ENCODE measurements at regions not wholly inside any gene's neighbourhood (a gene's known extent, or its start where the extent isn't known, plus 50 kb on each side); places are given as distances from the start of the nearest gene placed in this dataset.

DNA sequence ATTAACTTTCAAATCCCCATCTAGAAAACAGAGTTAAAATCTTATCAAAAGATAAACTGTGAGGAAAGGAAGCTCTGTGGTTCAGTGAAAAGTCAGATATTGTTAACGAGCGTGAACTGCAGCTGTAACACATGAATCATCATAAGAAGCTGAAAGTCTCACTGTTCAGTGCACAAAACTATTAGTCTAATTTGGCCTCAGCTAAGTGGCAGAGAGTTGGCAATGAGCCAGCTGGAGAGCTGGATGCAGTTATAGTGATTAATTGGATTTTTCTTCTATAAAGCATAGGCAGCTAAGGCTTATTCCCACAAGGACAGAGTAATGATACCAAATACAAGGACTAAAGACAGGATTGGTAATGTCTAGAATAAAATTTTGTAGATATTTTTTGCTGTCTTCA is 101.1 kb upstream of the ABCB5 start:
- no peak overlapping the region for H3K27ac ChIP-seq (ENCODE audit: low read depth, low read length)
- H3K9me3 Mint-ChIP-seq = no peaks in the 10 kb centered on the region
- H3K4me1 Mint-ChIP-seq = peaks cover 2% of the 10 kb centered on the region
- no peak for DNase-seq
- no peaks in the 10 kb centered on the region for H3K36me3 ChIP-seq (ENCODE audit: control insufficient read depth, insufficient read depth, low read length)
- no peaks in the 10 kb centered on the region for H3K27me3 Mint-ChIP-seq (ENCODE audit: insufficient read depth)
- H3K4me3 Mint-ChIP-seq = no peak overlapping the region
- WGBS, 2 experiments (ENCODE audit: insufficient coverage in 1 of 2, insufficient read length in 1 of 2) = 92 to 94% methylated on average over 2 of the region's 2 CpGs
- TF ChIP-seq, protein P1, sequence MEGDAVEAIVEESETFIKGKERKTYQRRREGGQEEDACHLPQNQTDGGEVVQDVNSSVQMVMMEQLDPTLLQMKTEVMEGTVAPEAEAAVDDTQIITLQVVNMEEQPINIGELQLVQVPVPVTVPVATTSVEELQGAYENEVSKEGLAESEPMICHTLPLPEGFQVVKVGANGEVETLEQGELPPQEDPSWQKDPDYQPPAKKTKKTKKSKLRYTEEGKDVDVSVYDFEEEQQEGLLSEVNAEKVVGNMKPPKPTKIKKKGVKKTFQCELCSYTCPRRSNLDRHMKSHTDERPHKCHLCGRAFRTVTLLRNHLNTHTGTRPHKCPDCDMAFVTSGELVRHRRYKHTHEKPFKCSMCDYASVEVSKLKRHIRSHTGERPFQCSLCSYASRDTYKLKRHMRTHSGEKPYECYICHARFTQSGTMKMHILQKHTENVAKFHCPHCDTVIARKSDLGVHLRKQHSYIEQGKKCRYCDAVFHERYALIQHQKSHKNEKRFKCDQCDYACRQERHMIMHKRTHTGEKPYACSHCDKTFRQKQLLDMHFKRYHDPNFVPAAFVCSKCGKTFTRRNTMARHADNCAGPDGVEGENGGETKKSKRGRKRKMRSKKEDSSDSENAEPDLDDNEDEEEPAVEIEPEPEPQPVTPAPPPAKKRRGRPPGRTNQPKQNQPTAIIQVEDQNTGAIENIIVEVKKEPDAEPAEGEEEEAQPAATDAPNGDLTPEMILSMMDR (conservative IDR thresholded peaks at IDR 0.05) = no peak
- no peaks in the 10 kb centered on the region for H3K36me3 Mint-ChIP-seq (ENCODE audit: low read depth)
- no peak overlapping the region for H3K9ac ChIP-seq (ENCODE audit: extremely low read depth, low read length, poor library complexity, severe bottlenecking)
- no peaks in the 10 kb centered on the region for H3K27me3 ChIP-seq (ENCODE audit: control insufficient read depth, insufficient read depth, low read length, poor library complexity, severe bottlenecking)
- H3K4me1 ChIP-seq (ENCODE audit: control insufficient read depth, insufficient read depth, low read length) = no peaks in the 10 kb centered on the region
- no peak overlapping the region for H3K4me3 ChIP-seq (ENCODE audit: low read length)
- H3K27ac Mint-ChIP-seq = no peak overlapping the region
- no peaks in the 10 kb centered on the region for H3K9me3 ChIP-seq (ENCODE audit: control insufficient read depth, low read length)

DNA sequence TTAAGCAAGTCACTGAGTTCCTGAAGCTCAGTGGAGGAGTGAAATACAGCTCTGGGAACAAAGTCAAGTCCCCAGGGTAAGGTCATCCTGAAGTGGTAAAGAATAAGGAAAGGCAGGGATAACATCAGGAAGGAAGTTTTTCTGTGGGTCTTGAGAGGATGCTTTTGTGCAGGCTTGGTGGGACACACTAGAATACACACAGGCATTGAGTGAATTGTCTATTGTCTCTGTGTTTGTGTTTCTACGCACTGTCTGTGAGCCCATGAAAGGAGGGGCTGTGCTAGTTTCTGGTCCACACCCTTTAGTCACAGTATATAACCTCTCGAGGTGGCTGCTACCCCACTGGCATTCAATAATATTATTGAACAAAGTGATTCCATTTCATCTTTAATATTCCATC is 95.8 kb upstream of the ABCB5 start:
- H3K4me1 ChIP-seq (ENCODE audit: control insufficient read depth, insufficient read depth, low read length) = no peaks in the 10 kb centered on the region
- no peak overlapping the region for H3K27ac Mint-ChIP-seq
- no peak overlapping the region for H3K9ac ChIP-seq (ENCODE audit: extremely low read depth, low read length, poor library complexity, severe bottlenecking)
- H3K27ac ChIP-seq (ENCODE audit: low read depth, low read length) = no peak overlapping the region
- no peaks in the 10 kb centered on the region for H3K27me3 Mint-ChIP-seq (ENCODE audit: insufficient read depth)
- no peaks in the 10 kb centered on the region for H3K27me3 ChIP-seq (ENCODE audit: control insufficient read depth, insufficient read depth, low read length, poor library complexity, severe bottlenecking)
- TF ChIP-seq, protein P1 (conservative IDR thresholded peaks at IDR 0.05) = no peak
- no peaks in the 10 kb centered on the region for H3K4me1 Mint-ChIP-seq
- DNase-seq = no peak
- no peaks in the 10 kb centered on the region for H3K9me3 ChIP-seq (ENCODE audit: control insufficient read depth, low read length)
- H3K36me3 Mint-ChIP-seq (ENCODE audit: low read depth) = peaks cover 1% of the 10 kb centered on the region
- no peak overlapping the region for H3K4me3 Mint-ChIP-seq
- no peaks in the 10 kb centered on the region for H3K36me3 ChIP-seq (ENCODE audit: control insufficient read depth, insufficient read depth, low read length)
- peaks cover 4% of the 10 kb centered on the region for H3K9me3 Mint-ChIP-seq
- no peak overlapping the region for H3K4me3 ChIP-seq (ENCODE audit: low read length)
- 80% methylated on average over 2 of the region's 2 CpGs for WGBS, 2 experiments (ENCODE audit: insufficient coverage in 1 of 2, insufficient read length in 1 of 2)

DNA sequence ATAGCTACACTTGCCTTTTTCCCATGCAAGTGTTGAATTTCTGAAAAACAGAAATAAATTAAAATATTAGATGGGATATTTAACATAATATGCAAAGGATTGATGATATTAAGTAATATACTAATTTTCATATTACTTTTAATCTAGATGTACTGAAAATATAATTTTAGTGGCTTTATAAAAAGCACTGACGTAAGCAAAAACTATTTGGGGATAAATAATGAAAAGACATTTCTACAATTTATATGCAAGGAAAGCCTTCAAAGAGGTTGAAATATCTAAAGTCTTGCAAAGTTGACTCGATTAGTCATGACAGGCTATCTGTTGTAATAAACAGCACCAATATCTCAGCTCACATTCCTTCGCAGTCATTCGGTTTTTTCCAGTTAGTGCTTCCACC is 94.9 kb upstream of the ABCB5 start:
- Histone ChIP-seq H3K4me1 (ENCODE audit: control insufficient read depth, insufficient read depth, low read length) (no peaks in the 10 kb centered on the region), H3K9me3 (ENCODE audit: control insufficient read depth, low read length) (no peaks in the 10 kb centered on the region), H3K9ac (ENCODE audit: extremely low read depth, low read length, poor library complexity, severe bottlenecking) (no peak overlapping the region), H3K4me3 (ENCODE audit: low read length) (no peak overlapping the region), H3K27me3 (ENCODE audit: control insufficient read depth, insufficient read depth, low read length, poor library complexity, severe bottlenecking) (no peaks in the 10 kb centered on the region), H3K27ac (ENCODE audit: low read depth, low read length) (no peak overlapping the region), H3K36me3 (ENCODE audit: control insufficient read depth, insufficient read depth, low read length) (no peaks in the 10 kb centered on the region)
- no peak for DNase-seq
- Mint-ChIP-seq H3K27ac (no peak overlapping the region), H3K4me1 (no peaks in the 10 kb centered on the region), H3K36me3 (ENCODE audit: low read depth) (peaks cover 1% of the 10 kb centered on the region), H3K27me3 (ENCODE audit: insufficient read depth) (no peaks in the 10 kb centered on the region), H3K9me3 (peaks cover 4% of the 10 kb centered on the region), H3K4me3 (no peak overlapping the region)
- WGBS, 2 experiments (ENCODE audit: insufficient coverage in 1 of 2, insufficient read length in 1 of 2) = 80 to 88% methylated on average over 1 to 4 of the region's 4 CpGs
- TF ChIP-seq, protein P1 (conservative IDR thresholded peaks at IDR 0.05) = no peak

All from endodermal cell (in vitro differentiated cells).